ENCODE measurements at regions not wholly inside any gene's neighbourhood (a gene's known extent, or its start where the extent isn't known, plus 50 kb on each side); places are given as distances from the start of the nearest gene placed in this dataset.

DNA sequence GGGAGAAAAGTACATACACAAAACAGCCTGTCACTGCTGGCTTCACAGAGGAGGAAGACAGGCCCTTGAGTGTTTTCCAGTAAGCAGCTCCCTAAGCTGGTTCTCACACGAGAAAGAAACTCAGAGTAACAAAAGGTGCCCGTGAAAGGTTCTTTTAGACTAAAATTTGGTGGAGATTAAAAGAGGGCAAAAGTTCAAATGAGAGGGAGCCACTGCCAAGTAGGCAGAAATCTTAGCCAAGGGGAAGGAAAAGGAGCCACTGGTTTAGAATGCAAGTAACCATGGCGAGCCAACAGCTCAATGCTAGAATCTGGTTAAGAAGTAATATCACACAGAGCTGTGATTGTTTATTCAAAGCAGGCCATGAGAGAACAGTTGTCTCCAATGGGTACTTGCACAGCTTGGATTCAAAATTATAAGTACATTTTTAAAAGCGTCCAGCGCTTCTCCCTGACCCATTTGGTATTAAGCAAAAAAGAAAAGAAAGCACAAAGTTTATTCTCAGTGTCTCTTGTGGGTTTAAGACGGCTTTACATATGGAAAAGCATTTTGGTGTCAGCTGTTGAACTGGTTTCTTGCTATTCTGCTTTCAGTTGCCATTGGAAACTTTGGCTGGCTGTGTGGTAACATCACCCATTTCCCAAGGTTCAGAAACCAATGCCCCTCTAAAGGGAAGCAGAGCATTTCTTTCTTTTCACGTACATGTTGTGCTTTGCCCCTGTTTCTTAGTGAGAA, 648.5 kb downstream of the RNF144B start:
- no peak for DNase-seq (ENCODE audit: low spot score)

DNA sequence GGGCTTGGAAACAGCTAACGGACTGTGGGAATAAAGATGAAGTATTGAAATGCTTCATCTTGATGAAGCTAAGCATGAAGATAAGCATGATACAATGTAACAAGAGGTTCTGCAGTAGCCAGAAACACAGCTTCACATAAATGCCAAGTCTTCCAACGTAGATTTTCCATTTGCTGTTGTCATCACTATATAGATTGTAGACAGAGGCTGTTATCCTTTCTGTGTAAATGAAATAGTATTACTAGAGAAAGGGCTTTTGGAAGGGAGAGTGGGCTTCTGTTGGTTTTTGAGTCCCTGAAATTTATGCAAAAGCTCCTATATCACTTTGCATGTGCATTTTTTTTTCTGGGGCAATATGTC, 649.0 kb downstream of the RNF144B start:
- DNase-seq (ENCODE audit: low spot score): no peak

DNA sequence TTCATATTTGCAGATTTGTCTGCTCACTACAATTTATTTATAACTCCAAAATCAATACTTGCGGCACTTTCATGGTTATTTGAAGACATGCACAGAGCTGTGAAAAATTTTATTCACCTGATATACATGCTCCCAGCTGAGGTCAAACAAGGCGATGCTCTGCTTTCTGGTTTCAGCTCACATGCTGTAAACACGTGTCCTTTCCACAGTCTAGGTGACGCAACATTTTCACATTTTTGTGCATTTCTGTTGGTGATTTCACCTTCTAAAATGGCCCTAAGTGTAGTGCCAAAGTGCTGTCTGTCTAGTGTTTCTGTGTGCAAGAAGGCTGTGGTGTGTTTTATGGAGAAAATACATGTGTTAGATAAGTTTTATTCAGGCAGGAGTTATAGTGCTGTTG, 650.5 kb downstream of the RNF144B start:
- no peak for DNase-seq (ENCODE audit: low spot score)

DNA sequence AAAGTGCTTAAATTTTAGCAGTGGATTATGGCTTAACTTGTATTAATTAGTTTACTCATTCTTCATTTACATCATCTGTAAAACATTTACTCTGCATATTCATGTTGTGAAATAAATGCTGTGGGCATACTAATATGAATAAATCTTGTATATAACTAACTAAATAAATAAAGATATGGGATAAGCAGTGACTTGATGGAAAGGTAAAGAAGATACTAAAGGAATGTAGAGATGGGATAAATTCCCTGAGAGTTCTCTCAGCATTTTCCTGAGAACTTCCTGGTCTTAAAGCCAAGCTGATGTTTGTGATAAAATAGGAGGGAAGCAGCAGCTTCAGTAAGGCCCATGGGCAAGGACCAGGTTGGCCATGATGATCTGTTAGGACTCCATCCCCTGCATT, 652.1 kb downstream of the RNF144B start:
- DNase-seq (ENCODE audit: low spot score): no peak

DNA sequence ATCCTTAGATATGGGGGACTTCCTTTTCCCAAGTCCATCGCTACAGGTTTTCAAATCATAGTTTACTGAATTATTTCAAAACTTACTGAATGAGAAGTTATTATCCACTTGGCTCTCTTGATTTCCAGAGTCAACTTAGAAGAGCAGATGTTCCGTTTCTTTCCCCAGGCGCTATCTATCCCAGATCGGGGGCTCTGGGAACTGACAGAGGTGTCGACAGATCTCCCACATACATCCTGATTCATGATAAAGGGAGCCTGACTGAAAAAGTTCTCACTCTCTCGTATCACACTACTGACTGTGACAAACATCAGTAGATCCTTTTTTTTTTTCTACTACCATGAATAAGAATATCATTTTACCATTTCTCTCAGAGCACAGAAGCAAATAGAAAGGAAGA, 654.8 kb downstream of the RNF144B start:
- no peak for DNase-seq (ENCODE audit: low spot score)

DNA sequence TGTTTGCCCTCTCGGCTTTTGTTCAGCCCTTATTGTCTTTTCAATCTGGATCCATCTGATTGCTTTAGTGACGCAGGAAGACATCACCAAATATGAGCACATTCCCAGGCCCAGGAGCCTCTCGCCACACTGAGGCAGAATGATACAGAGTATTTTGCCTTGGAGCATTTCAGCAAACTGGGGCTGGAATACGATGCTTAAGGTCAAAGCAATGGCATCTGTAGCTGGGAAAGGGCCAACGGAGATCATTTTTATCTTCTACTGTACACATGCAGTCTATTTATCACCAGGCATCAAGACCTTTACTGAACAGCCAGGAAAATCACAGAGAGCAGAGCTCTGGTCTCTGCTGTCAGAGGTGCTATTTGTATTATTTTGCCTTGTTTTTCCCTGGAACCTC, 655.3 kb downstream of the RNF144B start:
- DNase-seq (ENCODE audit: low spot score): no peak

DNA sequence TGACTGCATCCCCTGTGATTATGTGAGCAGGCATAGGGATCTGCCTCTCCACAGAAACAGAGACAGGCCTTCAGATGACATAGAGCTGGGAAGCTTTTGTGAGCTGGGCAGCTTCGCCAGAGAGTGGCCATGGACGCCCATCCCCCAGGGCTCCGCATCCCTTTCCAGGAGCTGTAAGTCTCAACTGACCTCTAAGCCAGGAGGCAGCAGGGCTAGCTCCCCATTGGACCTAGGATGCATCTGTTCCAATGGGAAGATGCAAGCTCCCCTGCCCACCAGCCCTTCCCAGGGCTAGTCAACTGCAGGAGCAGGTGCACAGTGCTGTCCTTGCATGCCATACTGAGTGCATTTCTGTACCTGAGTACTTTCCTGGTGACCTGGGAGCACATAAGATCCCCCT, 663.6 kb downstream of the RNF144B start:
- DNase-seq (ENCODE audit: low spot score): no peak

DNA sequence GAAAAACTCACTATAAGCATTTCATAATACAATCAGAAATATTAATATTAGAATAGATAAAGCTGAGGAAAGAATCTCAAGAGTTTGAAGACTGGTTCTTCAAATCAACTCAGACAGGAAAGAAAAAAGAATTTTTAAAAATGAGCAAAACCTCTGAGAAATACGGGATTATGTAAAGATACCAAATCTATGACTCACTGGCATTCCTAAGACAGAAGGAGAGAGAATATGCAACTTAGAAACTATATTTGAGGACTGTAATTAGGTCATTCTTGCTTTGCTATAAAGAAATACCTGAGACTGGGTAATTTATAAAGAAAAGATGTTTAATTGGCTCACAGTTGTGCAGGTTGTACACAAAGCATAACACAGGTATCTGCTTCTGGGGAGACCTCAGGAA, 665.1 kb downstream of the RNF144B start:
- no peak for DNase-seq (ENCODE audit: low spot score)

DNA sequence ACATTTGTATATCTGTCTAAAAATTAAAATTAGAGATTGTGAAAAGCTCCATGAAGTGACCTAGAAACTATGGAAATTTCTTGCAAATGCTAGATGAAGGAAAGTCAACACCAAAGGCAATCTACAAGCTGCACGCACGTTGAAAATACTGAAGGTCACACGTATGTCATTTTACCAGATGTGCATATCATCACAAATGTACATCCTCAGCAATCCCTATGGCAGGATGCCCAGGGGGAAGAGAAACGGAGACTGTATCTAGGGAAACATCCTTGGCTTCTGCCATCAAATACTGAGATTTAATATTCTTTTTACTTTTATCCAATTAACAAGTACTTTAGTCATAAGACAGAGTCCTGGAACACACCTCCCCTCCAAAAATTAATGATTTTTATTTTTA, 672.0 kb downstream of the RNF144B start:
- DNase-seq (ENCODE audit: low spot score): no peak

DNA sequence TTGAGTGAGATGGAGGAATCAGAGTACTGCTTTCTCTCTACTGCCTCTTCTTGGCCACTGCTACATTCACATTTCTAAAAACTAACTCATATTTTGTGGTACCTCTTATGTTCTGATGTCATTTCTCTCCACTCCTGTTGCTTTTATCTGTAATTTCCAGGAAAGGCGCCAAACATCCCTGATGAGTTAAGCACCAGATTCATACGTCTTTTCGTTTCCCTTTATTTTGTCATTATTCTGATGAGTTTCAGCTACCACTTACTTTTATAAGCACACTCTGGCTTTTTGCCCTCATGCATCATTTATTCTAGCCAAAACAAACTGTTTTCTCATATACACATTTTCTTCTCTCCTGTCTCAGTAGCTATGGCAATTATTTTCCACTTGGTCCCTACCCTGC, 680.0 kb downstream of the RNF144B start:
- DNase-seq (ENCODE audit: low spot score): no peak

DNA sequence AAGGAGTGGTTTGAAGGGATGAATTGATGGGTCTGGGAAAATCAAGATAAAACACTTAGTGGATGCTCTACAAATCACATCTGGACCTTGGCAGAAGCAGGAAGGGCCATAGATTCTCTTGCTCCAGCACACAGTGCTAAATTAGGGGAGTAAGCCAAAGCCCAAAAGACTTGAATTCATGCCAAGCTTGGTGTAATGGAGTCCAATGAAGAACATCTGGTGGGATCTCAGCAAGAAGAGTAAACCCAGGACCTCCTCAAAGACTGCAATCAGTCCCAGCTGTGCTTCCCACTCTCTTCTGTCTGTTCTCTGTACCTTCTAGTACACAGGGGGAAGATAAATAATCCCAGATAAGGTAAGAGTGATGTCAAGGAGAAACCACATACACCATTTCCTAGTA, 683.4 kb downstream of the RNF144B start:
- no peak for DNase-seq (ENCODE audit: low spot score)

DNA sequence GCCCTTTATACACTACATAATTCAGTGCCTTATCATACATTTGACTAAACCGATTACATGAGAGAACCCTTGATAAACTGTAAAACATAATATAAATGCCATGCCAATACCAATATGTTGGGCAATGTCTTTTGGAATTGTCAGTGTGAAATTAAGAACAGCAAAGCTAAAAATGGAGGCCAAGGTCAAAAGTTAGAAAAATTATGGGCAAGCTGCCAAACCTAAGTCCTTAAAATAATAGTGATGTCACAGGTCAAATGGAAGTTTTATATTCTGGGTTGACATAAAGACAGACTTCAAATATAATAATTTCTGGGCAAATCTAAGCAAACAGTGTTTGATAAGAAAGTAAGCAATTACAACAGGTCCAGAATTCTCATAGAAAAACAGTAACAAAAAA, 696.7 kb downstream of the RNF144B start:
- DNase-seq (ENCODE audit: low spot score): no peak

DNA sequence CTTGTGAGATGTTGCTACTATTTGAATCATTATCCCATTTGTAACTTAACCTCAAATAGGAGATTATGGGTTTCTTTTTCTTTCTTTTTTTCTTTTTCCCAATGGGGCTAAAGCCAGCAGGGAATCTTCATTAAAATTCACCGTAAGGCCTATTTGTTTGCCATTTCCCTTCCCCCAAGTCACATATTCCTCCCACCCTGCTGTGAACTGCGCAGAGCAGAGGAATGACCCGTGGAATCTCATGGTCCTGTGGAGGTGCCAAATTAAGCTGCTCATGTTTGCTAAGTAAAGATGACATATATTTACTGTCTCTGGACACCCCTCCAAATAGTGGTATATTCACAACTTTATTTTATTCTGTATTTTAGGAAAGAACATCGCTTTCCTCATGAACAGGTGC, 699.3 kb downstream of the RNF144B start:
- DNase-seq (ENCODE audit: low spot score): no peak

DNA sequence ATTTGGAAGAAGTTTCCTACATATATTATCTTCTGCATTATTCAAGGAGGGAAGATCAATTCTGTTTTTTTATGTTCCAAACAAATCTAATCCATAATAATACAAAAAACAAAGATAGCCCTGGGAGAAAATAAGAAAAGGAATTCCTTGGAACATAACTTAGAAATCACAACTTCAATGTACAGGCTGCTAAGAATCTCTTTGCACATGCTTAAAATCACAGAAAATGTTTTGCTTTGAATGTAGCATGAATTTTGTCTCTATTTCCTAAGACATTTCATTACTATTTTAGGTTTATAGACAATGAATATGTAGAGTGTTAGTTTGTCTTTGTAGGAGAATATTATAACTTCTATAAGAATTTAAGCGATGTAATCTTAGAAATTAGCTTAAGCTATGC, 700.1 kb downstream of the RNF144B start:
- DNase-seq (ENCODE audit: low spot score): no peak

DNA sequence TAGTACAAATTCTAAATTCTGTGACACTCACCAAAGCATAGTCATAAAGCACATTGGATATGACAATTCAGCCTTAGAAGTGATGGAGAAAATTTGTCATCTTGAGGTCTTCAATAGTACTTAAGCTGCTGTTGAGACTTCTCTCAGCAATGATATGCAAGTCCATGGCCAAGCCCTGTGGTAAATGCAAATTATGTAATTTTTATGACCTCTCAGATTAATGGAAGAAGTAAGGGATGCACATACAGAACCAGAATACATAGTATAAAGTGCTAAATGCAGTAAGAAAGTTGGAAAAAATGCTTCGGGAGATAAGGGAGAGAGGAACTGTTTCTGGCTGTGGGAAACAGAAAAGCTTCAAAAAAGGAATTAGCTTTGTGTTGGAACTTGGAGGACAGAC, 700.7 kb downstream of the RNF144B start:
- no peak for DNase-seq (ENCODE audit: low spot score)

DNA sequence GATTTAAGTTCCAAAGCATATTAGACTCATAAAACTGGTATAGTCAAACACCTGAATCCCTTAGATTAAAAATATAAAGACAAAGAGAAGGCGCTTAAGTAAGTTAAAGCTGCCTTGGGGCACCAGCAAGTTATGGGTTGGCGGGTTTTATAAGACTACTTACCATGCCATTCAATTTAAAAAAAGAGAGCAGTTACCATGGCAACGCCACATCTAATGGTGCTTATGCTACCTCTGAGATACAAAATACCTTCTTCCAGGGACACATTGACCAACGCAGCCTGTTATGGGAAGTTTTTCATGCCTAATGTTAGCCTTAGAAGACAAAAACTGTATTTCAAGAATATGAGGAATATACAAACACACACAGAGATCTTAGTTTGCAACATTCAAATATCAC, 713.6 kb downstream of the RNF144B start:
- no peak for DNase-seq (ENCODE audit: low spot score)

DNA sequence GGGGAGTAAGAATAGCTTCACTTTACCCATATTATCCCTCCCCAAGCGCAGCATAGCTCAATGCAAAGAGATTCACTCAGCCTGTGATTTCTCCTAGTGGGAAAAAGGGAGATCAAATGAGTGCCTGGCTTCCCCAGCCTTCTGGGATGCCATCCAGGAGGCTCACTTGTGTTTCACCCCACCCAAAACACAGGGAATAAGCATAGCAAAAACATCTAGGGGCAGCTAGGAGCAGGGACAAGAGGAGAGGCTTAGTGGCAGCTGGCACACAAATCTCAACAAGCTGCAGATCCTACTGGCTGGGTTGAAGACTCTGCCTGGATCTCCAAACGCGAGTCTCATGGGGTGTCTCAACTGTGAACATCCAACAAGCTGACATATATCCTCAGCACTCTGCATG, 715.8 kb downstream of the RNF144B start:
- DNase-seq (ENCODE audit: low spot score): no peak

DNA sequence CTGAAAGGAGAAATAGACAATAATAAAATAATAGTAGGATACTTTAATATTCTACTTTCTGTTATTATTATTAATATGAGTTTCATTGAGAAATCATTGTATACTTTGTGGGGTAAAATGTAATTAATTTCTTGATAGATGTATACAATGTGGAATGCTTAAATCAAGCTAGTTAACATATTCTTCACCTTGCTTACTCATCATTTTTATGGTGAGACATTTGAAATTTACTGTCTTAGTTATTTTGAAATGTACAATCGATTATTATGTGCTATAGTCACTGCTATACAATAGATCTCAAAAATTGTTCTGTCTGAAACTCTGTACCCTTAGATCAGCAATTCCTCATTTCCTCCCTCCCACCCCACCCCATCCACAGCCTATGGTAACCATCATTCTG, 720.3 kb downstream of the RNF144B start:
- DNase-seq (ENCODE audit: low spot score): no peak

DNA sequence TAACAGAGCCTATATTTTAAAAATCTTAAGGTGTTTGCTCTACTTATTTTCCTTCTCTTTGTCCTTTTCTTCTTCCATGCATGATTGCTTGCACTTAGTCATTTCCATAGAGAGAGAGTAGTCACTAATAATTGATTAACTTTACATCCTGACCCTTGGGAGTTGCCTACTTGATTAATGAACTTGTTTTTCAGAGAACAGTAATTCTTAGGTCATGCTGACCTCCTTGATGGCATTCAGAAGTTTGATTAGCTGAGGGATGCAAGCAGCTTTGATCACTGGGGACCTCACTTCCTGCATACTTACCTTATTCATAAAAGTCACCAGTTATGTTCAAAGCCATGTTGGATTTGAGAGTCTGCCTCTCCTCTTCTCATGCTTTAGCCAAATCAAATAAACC, 715.6 kb upstream of the ID4 start:
- DNase-seq (ENCODE audit: low spot score): no peak

DNA sequence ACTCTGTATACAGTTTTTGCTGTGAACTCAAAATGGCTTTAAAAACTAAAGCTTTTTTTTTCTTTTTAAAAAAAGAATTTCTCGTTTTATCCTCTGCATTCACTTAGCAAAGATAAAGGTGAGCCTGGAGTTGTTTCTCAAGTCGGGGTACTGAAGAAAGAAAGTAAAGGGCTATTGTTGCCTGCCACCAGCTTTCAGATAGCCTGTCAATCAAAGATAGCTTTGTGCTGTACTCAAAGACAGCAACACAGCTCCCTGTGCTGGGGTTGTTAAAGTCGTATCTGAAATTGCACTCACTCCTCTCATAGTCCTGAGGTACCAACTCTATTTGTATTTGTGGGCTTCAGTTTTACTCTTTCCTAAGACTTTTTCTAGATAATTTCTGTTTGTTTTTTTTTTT, 710.1 kb upstream of the ID4 start:
- no peak for DNase-seq (ENCODE audit: low spot score)

DNA sequence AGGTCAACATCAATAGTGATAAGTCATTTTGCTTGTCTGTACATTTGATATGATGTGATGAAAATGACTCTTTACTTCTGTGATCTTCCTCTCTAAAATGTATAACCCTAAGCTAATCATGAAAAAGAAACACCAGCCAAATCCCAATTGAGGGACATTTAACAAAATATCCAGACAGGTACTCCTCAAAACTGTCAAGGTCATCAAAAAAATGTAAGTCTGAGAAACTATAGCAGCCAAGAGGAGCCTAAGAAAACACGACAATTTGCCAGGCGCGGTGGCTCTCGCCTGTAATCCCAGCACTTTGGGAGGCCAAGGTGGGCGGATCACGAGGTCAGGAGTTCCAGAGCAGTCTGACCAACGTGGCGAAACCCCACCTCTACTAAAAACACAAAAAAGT, 708.5 kb upstream of the ID4 start:
- no peak for DNase-seq (ENCODE audit: low spot score)

DNA sequence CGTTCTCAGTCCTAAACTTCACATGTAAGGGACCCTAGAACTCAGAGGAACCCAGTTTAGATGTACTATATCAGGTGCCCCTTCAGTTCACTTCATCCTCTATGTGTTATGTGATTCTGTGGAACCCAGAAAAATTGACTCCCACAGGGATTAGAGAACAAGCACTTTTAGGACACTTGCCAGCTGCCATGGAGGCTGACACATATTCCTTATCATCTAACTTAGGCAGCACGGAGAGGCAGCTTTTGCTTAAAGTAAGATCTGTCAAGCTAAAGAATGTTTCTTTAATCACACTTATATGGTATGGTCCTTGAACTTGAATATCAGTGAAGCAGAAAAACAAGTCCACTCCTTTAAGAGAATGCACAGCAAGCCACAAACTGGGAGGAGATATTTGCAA, 701.5 kb upstream of the ID4 start:
- no peak for DNase-seq (ENCODE audit: low spot score)

DNA sequence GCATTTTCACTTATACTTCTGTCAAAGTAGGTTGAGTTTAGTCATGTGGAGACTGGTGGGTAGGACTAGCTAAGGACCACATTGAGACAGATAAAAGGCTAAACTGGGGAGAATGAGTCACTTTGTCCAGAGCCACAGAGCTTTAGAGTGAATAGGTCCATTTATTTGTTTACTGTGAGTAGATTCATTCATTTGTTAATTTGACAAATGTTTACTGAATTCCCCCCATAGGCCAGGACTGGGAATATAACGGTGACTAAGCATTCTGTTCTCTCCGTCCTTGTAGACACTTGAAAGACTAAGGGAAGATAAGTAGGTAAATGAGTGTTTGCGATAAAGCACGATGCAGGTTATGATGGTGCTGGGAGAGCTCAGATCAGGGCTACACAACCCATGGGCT, 699.7 kb upstream of the ID4 start:
- no peak for DNase-seq (ENCODE audit: low spot score)

DNA sequence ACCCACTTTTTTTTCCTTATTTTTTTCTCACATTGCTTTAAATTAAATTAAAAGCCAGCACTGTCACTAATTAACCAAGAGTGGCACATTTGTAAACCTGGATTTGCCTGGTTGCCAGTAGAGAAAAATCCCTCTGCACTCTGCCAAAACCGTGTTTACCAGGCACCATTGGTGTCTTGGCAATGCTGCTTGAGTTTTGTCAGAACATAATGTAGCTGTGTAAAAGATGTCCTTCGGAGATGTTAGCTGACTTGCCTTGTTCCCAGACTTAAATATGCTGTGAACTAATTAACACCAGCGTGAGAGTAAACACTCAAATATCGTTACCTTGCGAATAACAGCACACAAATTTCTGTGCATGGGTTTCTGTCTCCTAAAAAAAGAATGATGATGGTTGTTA, 694.9 kb upstream of the ID4 start:
- DNase-seq (ENCODE audit: low spot score): no peak
